Adipocyte (in vitro differentiated cells): ENCODE measurements at regions not wholly inside any gene's neighbourhood (a gene's known extent, or its start where the extent isn't known, plus 50 kb on each side); places are given as distances from the start of the nearest gene placed in this dataset.
A peak's percentile ranks its signal among the peaks of the same experiment; 100 is the strongest.
"Not testable (repeated sequence)": the region's sequence is repeated elsewhere in the genome, so short reads cannot be mapped to it uniquely, and the experiment has no call there.

Source experiments
- DNase-seq: peaks from one replicate; pipeline ENCODE4 v3.0.0-alpha.2; 2015; ENCODE audit warnings: low read depth
- H3K27me3 ChIP-seq: replicated peaks from 2 replicates; pipeline ENCODE4 v1.7.0; 2013; ENCODE audit warnings: mild to moderate bottlenecking, low read length, moderate library complexity; ENCODE audit not compliant: control insufficient read depth, insufficient read depth
- H3K36me3 ChIP-seq: 2 replicates; pipeline ENCODE4 v1.7.0; 2013; ENCODE audit warnings: low read length, mild to moderate bottlenecking, moderate library complexity; ENCODE audit not compliant: control insufficient read depth, insufficient read depth, severe bottlenecking
- H3K4me1 ChIP-seq: 2 replicates; pipeline ENCODE4 v1.7.0; 2013; ENCODE audit warnings: mild to moderate bottlenecking, low read length, moderate library complexity; ENCODE audit not compliant: control insufficient read depth, insufficient read depth
- H3K4me3 ChIP-seq: 2 replicates; pipeline ENCODE4 v1.7.0; 2013; ENCODE audit warnings: mild to moderate bottlenecking, low read length, moderate library complexity
- H3K9ac ChIP-seq: 2 replicates; pipeline ENCODE4 v1.7.0; 2013; ENCODE audit warnings: mild to moderate bottlenecking, low read length, moderate library complexity
- H3K9me3 ChIP-seq: 2 replicates; pipeline ENCODE4 v1.7.0; 2013; ENCODE audit warnings: mild to moderate bottlenecking, low read length, moderate library complexity; ENCODE audit not compliant: control insufficient read depth

DNA sequence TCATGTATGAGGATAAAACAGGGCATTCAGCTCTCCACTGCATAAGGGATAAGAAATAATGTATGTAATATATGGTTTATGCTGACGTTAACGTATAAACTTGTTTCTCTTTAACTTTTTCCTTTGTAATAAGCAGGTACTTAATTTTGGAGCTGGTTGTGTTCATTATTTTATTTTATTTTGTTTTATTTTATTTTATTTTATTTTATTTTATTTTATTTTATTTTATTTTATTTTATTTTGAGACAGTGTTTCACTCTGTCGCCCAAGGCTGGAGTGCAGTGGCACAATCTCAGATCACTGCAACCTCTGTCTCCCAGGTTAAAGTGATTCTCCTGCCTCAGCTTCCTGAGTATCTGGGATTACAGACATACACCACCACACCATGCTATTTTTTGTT lies 1932.6 kb upstream of the TENM3 start:
- H3K9ac ChIP-seq: no peak overlapping the region
- no peak overlapping the region for H3K4me3 ChIP-seq
- no peak for DNase-seq
- no peaks in the 10 kb centered on the region for H3K27me3 ChIP-seq
- no peaks in the 10 kb centered on the region for H3K36me3 ChIP-seq
- H3K9me3 ChIP-seq: no peaks in the 10 kb centered on the region
- H3K4me1 ChIP-seq: no peaks in the 10 kb centered on the region

DNA sequence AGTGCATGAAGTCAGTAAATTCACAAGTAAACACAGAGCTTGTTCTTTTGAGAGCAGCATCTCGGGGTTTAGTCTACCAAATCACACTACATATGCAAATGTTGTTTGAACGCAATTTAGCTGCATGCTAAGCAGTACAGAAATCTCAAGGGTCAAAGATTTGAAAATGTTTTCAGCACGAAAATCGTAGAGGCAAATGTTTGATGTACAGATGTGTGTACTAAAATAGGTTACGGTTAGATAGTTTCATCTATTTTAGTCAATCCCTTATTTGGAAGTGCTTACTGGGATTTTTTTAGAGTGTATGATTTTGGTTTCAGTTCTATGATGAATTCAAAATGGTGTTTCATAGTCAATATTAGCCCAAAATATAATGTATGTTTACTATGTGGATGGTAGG lies 1928.2 kb upstream of the TENM3 start:
- Histone ChIP-seq H3K4me3 (no peak overlapping the region), H3K36me3 (no peaks in the 10 kb centered on the region), H3K4me1 (no peaks in the 10 kb centered on the region), H3K27me3 (no peaks in the 10 kb centered on the region), H3K9ac (no peak overlapping the region), H3K9me3 (no peaks in the 10 kb centered on the region)
- DNase-seq: no peak

DNA sequence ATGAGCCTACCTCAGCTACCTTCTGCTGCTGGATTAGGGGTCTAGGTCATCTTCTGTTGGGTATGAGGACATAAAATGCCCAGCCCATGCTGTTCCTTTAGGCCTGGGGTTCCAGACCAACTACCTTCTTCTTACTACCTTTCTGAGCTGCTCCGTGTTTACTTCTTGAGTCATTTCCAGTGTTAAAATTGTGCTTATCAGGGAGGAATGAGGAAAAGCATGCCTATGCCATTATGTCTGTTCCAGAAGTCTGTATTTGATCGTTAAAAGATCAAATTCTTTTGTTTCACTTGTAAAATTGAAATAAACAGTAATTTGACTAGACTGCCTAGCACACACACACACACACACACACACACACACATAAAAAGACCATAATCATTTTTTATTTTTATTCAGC lies 1912.7 kb upstream of the TENM3 start:
- H3K4me1 ChIP-seq: no peaks in the 10 kb centered on the region
- H3K36me3 ChIP-seq: no peaks in the 10 kb centered on the region
- no peaks in the 10 kb centered on the region for H3K9me3 ChIP-seq
- no peak overlapping the region for H3K9ac ChIP-seq
- DNase-seq: peak; percentile 45
- no peak overlapping the region for H3K4me3 ChIP-seq
- no peaks in the 10 kb centered on the region for H3K27me3 ChIP-seq

GRCh38 chr4:180333162-180333561 lies 1910.0 kb upstream of the TENM3 start:
- no peak overlapping the region for H3K9ac ChIP-seq
- H3K36me3 ChIP-seq: no peaks in the 10 kb centered on the region
- no peaks in the 10 kb centered on the region for H3K4me1 ChIP-seq
- H3K27me3 ChIP-seq: no peaks in the 10 kb centered on the region
- no peak for DNase-seq
- no peak overlapping the region for H3K4me3 ChIP-seq
- H3K9me3 ChIP-seq: no peaks in the 10 kb centered on the region

GRCh38 chr4:180335566-180335965 lies 1907.6 kb upstream of the TENM3 start:
- no peak overlapping the region for H3K9ac ChIP-seq
- H3K4me3 ChIP-seq: no peak overlapping the region
- H3K4me1 ChIP-seq: no peaks in the 10 kb centered on the region
- no peaks in the 10 kb centered on the region for H3K9me3 ChIP-seq
- DNase-seq: peak; percentile 76
- H3K27me3 ChIP-seq: no peaks in the 10 kb centered on the region
- H3K36me3 ChIP-seq: no peaks in the 10 kb centered on the region

DNA sequence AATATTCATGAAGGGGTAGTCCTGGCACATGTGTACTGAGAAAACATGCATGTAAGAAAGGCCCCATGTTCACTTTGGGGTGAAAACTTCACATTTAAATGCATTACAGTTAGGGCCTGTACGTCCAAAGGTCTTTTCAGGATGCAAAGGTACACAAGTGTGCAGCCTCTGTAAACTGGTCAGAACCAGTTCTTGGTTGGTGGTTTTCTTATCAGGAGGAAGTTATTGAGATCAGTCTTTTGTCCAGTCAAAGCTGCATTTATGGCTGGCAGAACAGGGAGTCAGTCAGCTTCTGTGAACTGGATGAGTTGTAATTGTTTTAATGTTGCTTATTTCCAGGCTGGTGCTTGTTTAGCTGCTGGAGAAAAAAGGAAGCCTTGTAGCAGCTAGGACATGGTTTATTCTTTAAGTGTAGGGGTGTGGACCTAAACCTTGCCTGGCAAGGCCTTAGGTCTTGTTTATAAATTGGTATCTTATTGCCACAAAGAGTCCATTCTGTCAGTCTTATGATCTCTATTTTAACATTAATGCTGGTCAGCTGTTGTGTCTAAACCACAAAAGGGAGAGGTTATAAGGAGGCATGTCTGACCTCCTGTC lies 1906.6 kb upstream of the TENM3 start:
- DNase-seq: no peak
- H3K27me3 ChIP-seq: no peaks in the 10 kb centered on the region
- H3K36me3 ChIP-seq: no peaks in the 10 kb centered on the region
- H3K9me3 ChIP-seq: no peaks in the 10 kb centered on the region
- no peak overlapping the region for H3K9ac ChIP-seq
- no peaks in the 10 kb centered on the region for H3K4me1 ChIP-seq
- no peak overlapping the region for H3K4me3 ChIP-seq

DNA sequence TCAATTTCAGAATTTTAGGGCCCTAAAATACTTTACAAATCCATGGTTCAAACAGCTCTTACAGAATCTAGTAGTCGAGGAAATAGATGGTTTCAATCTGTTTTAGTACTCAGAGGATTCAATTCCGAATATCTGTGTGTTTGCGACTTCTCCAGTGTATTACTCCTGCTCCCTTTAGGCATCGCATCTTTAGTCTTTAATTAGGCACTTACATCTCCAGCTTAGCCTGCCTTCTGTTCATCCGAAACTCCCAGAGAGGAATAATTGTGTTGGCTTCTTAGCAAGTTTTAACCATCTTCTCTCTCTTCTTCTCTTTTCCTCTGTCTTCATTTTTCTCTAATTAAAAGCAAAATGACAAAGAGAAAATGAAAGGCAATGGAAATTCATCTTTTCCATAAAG lies 1901.3 kb upstream of the TENM3 start:
- no peak overlapping the region for H3K4me3 ChIP-seq
- no peak for DNase-seq

GRCh38 chr4:180350901-180351300 lies 1892.3 kb upstream of the TENM3 start:
- Histone ChIP-seq H3K9me3 (no peaks in the 10 kb centered on the region), H3K4me3 (no peak overlapping the region), H3K36me3 (no peaks in the 10 kb centered on the region), H3K9ac (no peak overlapping the region), H3K27me3 (no peaks in the 10 kb centered on the region), H3K4me1 (no peaks in the 10 kb centered on the region)
- peak; percentile 73 for DNase-seq

More for the DNA sequence above, 1901.3 kb upstream of the TENM3 start:
- H3K9ac ChIP-seq: no peak overlapping the region
- no peaks in the 10 kb centered on the region for H3K4me1 ChIP-seq
- H3K36me3 ChIP-seq: no peaks in the 10 kb centered on the region
- H3K9me3 ChIP-seq: no peaks in the 10 kb centered on the region
- H3K27me3 ChIP-seq: no peaks in the 10 kb centered on the region

- Histone ChIP-seq H3K4me1 (no peaks in the 10 kb centered on the region), H3K36me3 (no peaks in the 10 kb centered on the region), H3K27me3 (no peaks in the 10 kb centered on the region), H3K9ac (no peak overlapping the region), H3K9me3 (no peaks in the 10 kb centered on the region), H3K4me3 (no peak overlapping the region)
- DNase-seq: no peak
Observed at GRCh38 chr4:180356766-180357165, 1886.4 kb upstream of the TENM3 start.

DNA sequence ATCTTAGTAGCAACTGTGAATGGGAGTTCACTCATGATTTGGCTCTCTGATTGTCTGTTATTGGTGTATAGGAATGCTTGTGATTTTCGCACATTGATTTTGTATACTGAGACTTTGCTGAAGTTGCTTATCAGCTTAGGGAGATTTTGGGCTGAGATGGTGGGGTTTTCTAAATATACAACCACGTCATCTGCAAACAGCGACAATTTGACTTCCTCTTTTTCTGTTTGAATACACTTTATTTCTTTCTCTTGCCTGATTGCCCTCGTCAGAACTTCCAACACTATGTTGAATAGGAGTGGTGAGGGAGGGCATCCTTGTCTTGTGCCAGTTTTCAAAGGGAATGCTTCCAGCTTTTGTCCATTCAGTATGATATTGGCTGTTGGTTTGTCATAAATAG lies 1883.1 kb upstream of the TENM3 start:
- not testable (repeated sequence) for DNase-seq, H3K4me1 ChIP-seq, H3K36me3 ChIP-seq, H3K27me3 ChIP-seq, H3K4me3 ChIP-seq, H3K9ac ChIP-seq, H3K9me3 ChIP-seq

GRCh38 chr4:180363815-180364214 lies 1879.4 kb upstream of the TENM3 start:
- H3K36me3 ChIP-seq: no peaks in the 10 kb centered on the region
- H3K9me3 ChIP-seq: peaks cover 3% of the 10 kb centered on the region
- no peaks in the 10 kb centered on the region for H3K4me1 ChIP-seq
- DNase-seq: no peak
- no peak overlapping the region for H3K4me3 ChIP-seq
- no peak overlapping the region for H3K9ac ChIP-seq
- no peaks in the 10 kb centered on the region for H3K27me3 ChIP-seq

DNA sequence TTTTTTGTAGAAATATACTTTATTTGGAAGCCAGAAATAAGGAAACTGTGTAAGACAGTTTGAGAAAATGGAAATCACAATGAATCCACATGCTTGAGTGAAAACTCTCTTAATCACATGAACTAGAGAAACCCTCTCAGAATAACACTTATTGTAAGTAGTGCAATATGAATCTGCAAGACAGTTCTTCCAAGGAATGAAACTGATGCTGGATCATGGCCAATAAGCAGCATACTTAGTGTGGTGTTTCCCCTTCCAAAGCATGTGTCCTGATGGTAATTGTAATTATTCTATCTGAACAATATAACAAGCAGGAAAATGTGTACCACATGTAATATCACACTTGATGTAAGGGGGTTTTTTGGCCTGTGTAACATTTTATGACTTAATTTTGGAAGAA lies 1870.5 kb upstream of the TENM3 start:
- Histone ChIP-seq H3K27me3 (no peaks in the 10 kb centered on the region), H3K9me3 (no peaks in the 10 kb centered on the region), H3K9ac (no peak overlapping the region), H3K4me1 (no peaks in the 10 kb centered on the region), H3K4me3 (no peak overlapping the region), H3K36me3 (no peaks in the 10 kb centered on the region)
- peak; percentile 10 for DNase-seq
